ENCODE measurements at regions not wholly inside any gene's neighbourhood (a gene's known extent, or its start where the extent isn't known, plus 50 kb on each side); places are given as distances from the start of the nearest gene placed in this dataset.

DNA sequence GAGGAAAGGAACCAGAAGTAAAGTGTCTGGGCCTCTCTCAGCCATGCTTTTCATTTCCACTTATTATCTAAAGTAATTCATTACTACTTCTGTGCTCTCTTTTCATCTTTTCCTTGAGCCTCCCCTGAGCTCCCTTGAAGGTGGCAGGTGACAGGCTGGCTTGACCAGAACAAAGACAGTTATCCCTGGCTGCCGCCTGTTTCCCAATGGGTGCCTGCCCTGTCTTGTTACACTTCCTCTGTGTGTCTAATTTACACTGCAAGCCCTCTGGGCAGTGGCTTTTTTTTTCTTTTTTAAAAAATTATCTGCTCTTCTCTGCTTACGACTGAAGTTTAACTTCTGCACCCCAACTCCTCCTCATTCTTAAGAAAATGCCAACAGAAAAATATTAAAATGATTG, 113.4 kb downstream of the NGF start:
- no peak for DNase-seq
- Histone ChIP-seq H3K27ac (ENCODE audit: low read length) (no peak overlapping the region), H3K36me3 (ENCODE audit: control insufficient read depth in 2 of 2, extremely low read depth in 1 of 2, insufficient read depth in 1 of 2, low read length in 1 of 2) (no peaks in the 10 kb centered on the region), H3K27me3 (replicated peaks in 1 of 2; ENCODE audit: control insufficient read depth in 2 of 2, extremely low read depth in 1 of 2, insufficient read depth in 2 of 2, low read length in 1 of 2) (peaks cover 0 to 4% of the 10 kb centered on the region in 2 experiments), H3K9me3 (no peaks in the 10 kb centered on the region), H3K4me3 (ENCODE audit: control insufficient read depth in 1 of 2, extremely low read depth in 1 of 2, low read length in 1 of 2) (no peak overlapping the region), H3K4me1 (ENCODE audit: control insufficient read depth in 1 of 2, extremely low read depth in 1 of 2, insufficient read depth in 2 of 2, low read length in 2 of 2) (no peaks in the 10 kb centered on the region)
- Mint-ChIP-seq H3K4me1 (no peaks in the 10 kb centered on the region), H3K36me3 (no peaks in the 10 kb centered on the region), H3K9me3 (no peaks in the 10 kb centered on the region), H3K27ac (no peak overlapping the region), H3K4me3 (no peak overlapping the region), H3K27me3 (peaks cover 2 to 13% of the 10 kb centered on the region in 2 donors)
- ATAC-seq (replicated peaks in 1 of 4), result no peak
- ChIA-PET CTCF (interaction anchor here in 1 of 2 donors (0.5 kb wide), 1 partner anchor 550 kb away, joined by 3 read pairs; no protein-coding TSS in a partner anchor), POLR2A (no interaction called here)
- WGBS (ENCODE audit: insufficient coverage), result 88% methylated on average over 1 of the region's 2 CpGs

DNA sequence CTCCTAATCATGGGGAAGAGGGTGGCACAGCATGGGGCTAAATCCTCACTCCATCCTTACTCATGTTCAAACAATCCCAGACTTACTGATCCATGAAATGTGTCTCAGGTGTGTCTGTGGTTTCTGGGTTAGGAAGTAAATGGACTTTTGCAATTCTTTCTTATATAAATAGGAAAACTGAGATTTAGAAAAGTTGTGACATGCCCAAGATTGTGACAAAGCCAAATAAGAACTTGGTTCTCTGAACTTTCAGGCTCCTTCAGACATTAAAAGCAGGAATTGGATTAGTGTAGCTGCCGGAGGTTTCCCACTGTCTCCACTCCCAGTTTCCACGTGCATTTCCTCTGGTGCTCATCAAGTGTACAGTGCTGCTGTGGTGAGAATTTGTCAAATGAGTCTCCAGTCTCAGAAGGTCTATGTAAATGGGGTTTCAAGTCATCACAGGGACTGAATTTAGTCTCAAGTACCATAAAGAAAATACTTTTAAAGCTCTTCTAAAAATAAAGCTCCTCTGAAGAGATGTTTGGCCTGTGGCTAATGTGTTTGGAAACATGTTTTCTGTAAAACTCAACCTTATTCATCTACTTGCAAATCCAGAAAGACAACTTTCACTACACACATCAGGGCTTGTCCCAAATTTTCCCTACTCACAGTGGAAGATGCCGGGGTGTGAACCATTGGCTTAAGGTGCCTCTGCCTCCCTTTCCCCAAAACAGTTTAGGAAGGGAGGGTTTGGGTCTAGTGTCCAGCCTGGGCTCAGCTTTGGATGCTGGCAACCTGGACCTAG, 115.2 kb downstream of the NGF start:
- WGBS (ENCODE audit: insufficient coverage), result no CpG with 5 or more reads among the region's 3 CpGs

DNA sequence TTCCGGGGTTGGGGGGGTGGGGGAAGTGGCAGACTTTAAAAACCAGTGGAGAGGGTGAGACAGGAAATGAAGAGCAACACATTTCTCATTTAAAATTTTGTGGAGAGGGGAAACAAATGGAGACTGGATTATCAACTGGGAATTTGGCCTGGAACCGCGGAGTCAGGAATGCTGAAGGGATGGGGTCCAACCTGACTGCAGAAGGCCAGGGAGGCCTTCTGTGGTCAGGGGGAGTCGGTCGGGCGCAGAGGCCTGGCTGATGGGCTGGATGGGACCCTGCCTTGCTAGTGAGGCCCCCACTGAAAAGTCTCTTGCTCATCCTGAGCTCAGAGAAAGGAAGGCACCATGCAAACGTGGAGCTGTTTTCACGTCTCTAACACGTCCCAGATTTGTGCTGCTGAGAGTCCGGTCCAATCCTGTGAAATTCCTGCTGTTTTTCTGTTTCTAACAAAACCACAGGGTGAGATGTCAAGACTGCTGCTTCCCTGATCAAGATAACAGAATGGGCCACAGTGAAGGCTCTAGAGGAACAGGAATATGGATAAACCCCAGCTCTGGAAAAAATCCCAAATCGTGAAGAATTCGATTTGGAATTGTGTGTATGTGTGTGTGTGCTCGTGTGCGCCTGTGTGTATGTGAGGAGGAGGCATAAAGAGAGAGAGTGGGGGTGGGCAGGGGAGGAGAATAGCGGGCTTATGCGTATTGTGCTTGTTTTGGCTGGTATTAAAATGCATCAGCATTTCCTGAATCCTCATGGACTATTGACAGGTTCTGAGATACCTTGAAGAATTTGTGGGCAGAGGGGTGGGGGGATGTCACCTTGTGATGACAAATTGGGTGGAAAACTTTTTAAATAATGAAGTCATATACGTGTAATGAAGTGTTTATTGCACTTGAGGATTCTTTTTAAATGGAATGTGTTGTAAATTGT, 117.4 kb downstream of the NGF start:
- Mint-ChIP-seq H3K4me1 (no peaks in the 10 kb centered on the region), H3K4me3 (no peak overlapping the region), H3K9me3 (no peaks in the 10 kb centered on the region), H3K36me3 (no peaks in the 10 kb centered on the region), H3K27ac (no peak overlapping the region), H3K27me3 (peaks cover 10 to 38% of the 10 kb centered on the region in 2 donors)
- Histone ChIP-seq H3K9me3 (no peaks in the 10 kb centered on the region), H3K27me3 (replicated peaks in 1 of 2; ENCODE audit: control insufficient read depth in 2 of 2, extremely low read depth in 1 of 2, insufficient read depth in 2 of 2, low read length in 1 of 2) (peaks cover 0 to 10% of the 10 kb centered on the region in 2 experiments), H3K4me3 (ENCODE audit: control insufficient read depth in 1 of 2, extremely low read depth in 1 of 2, low read length in 1 of 2) (no peak overlapping the region), H3K27ac (ENCODE audit: low read length) (no peak overlapping the region), H3K4me1 (ENCODE audit: control insufficient read depth in 1 of 2, extremely low read depth in 1 of 2, insufficient read depth in 2 of 2, low read length in 2 of 2) (no peaks in the 10 kb centered on the region), H3K36me3 (ENCODE audit: control insufficient read depth in 2 of 2, extremely low read depth in 1 of 2, insufficient read depth in 1 of 2, low read length in 1 of 2) (no peaks in the 10 kb centered on the region)
- WGBS (ENCODE audit: insufficient coverage), result 72% methylated on average over 15 of the region's 17 CpGs
- CTCF ChIA-PET, result no interaction called here
- no peak for ATAC-seq (replicated peaks in 1 of 4)
- DNase-seq, result no peak
- POLR2A ChIA-PET, result no interaction called here

More for the DNA sequence above, 115.2 kb downstream of the NGF start:
- H3K4me1 Mint-ChIP-seq, result no peaks in the 10 kb centered on the region
- Histone ChIP-seq H3K27ac (ENCODE audit: low read length) (no peak overlapping the region), H3K36me3 (ENCODE audit: control insufficient read depth in 2 of 2, extremely low read depth in 1 of 2, insufficient read depth in 1 of 2, low read length in 1 of 2) (no peaks in the 10 kb centered on the region), H3K4me1 (ENCODE audit: control insufficient read depth in 1 of 2, extremely low read depth in 1 of 2, insufficient read depth in 2 of 2, low read length in 2 of 2) (no peaks in the 10 kb centered on the region), H3K4me3 (ENCODE audit: control insufficient read depth in 1 of 2, extremely low read depth in 1 of 2, low read length in 1 of 2) (no peak overlapping the region), H3K27me3 (replicated peaks in 1 of 2; ENCODE audit: control insufficient read depth in 2 of 2, extremely low read depth in 1 of 2, insufficient read depth in 2 of 2, low read length in 1 of 2) (peaks cover 0 to 4% of the 10 kb centered on the region in 2 experiments), H3K9me3 (no peaks in the 10 kb centered on the region)
- no peaks in the 10 kb centered on the region for H3K9me3 Mint-ChIP-seq
- no peaks in the 10 kb centered on the region for H3K36me3 Mint-ChIP-seq
- peaks cover 4 to 24% of the 10 kb centered on the region in 2 donors for H3K27me3 Mint-ChIP-seq
- no peak overlapping the region for H3K4me3 Mint-ChIP-seq
- DNase-seq (no peak), ATAC-seq (replicated peaks in 1 of 4) (no peak)
- ChIA-PET CTCF (no interaction called here), POLR2A (no interaction called here)
- no peak overlapping the region for H3K27ac Mint-ChIP-seq

DNA sequence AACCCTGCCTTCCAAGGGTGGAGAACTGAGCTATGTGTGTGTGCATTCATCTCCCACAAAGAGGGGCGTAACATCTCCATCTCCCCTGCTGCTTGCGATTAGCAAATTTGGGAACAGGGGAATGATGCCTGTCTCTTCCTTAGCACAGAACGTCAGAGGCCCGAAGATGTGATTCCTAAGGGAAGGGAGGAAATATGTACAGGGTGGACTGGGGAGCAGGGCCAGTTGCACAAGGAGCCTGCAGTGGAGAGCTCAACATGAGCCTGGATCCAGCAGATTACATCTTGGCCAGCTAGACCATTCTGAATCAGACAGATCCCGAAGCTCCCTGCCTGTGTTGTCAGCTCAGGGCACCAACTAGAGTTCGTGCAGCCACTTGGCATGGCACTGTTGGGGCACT, 118.1 kb downstream of the NGF start:
- peaks cover 10 to 39% of the 10 kb centered on the region in 2 donors for H3K27me3 Mint-ChIP-seq
- no peaks in the 10 kb centered on the region for H3K9me3 Mint-ChIP-seq
- no peak for DNase-seq
- no peak overlapping the region for H3K4me3 Mint-ChIP-seq
- H3K27me3 ChIP-seq (replicated peaks in 1 of 2; ENCODE audit: control insufficient read depth in 2 of 2, extremely low read depth in 1 of 2, insufficient read depth in 2 of 2, low read length in 1 of 2), result peaks cover 0 to 10% of the 10 kb centered on the region in 2 experiments
- no peak overlapping the region for H3K4me3 ChIP-seq (ENCODE audit: control insufficient read depth in 1 of 2, extremely low read depth in 1 of 2, low read length in 1 of 2)
- no peaks in the 10 kb centered on the region for H3K4me1 ChIP-seq (ENCODE audit: control insufficient read depth in 1 of 2, extremely low read depth in 1 of 2, insufficient read depth in 2 of 2, low read length in 2 of 2)
- no peak for ATAC-seq (replicated peaks in 1 of 4)
- H3K27ac ChIP-seq (ENCODE audit: low read length), result no peak overlapping the region
- H3K36me3 Mint-ChIP-seq, result no peaks in the 10 kb centered on the region
- H3K9me3 ChIP-seq, result no peaks in the 10 kb centered on the region
- WGBS (ENCODE audit: insufficient coverage), result 43% methylated on average over 4 of the region's 6 CpGs
- no peak overlapping the region for H3K27ac Mint-ChIP-seq
- H3K36me3 ChIP-seq (ENCODE audit: control insufficient read depth in 2 of 2, extremely low read depth in 1 of 2, insufficient read depth in 1 of 2, low read length in 1 of 2), result no peaks in the 10 kb centered on the region
- ChIA-PET POLR2A (no interaction called here), CTCF (no interaction called here)
- H3K4me1 Mint-ChIP-seq, result no peaks in the 10 kb centered on the region

DNA sequence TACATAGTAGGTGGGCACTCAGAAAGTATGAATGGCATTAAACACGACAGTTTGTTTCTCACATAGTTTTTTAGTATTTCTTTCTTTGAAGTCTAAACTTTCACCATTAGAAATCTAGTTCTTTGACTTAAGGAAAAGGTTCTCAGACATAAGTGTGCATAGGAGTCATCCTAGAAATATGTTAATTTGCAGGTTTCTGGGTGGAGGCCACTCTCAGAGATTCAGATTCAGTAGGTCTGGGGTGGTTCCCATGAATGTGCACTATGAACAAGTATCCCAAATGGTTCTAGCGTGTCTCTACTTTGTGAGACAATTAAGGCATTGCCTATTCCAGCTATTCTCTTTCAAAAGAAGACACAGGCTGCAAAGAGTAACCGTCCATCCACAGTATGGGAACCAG, 119.3 kb downstream of the NGF start:
- Mint-ChIP-seq H3K36me3 (no peaks in the 10 kb centered on the region), H3K27ac (no peak overlapping the region), H3K4me3 (no peak overlapping the region), H3K9me3 (no peaks in the 10 kb centered on the region), H3K27me3 (peaks cover 10 to 35% of the 10 kb centered on the region in 2 donors), H3K4me1 (no peaks in the 10 kb centered on the region)
- H3K9me3 ChIP-seq, result no peaks in the 10 kb centered on the region
- H3K36me3 ChIP-seq (ENCODE audit: control insufficient read depth in 2 of 2, extremely low read depth in 1 of 2, insufficient read depth in 1 of 2, low read length in 1 of 2), result no peaks in the 10 kb centered on the region
- no peaks in the 10 kb centered on the region for H3K4me1 ChIP-seq (ENCODE audit: control insufficient read depth in 1 of 2, extremely low read depth in 1 of 2, insufficient read depth in 2 of 2, low read length in 2 of 2)
- no peak overlapping the region for H3K4me3 ChIP-seq (ENCODE audit: control insufficient read depth in 1 of 2, extremely low read depth in 1 of 2, low read length in 1 of 2)
- CTCF ChIA-PET, result no interaction called here
- WGBS (ENCODE audit: insufficient coverage), result 100% methylated on average over 1 of the region's 3 CpGs
- ATAC-seq (replicated peaks in 1 of 4) (no peak), DNase-seq (no peak)
- peaks cover 0 to 10% of the 10 kb centered on the region in 2 experiments for H3K27me3 ChIP-seq (replicated peaks in 1 of 2; ENCODE audit: control insufficient read depth in 2 of 2, extremely low read depth in 1 of 2, insufficient read depth in 2 of 2, low read length in 1 of 2)
- POLR2A ChIA-PET, result interaction anchor here in 1 of 2 donors (0.6 kb wide), 1 partner anchor 20 kb away, joined by 3 read pairs; no protein-coding TSS in a partner anchor
- H3K27ac ChIP-seq (ENCODE audit: low read length), result no peak overlapping the region

DNA sequence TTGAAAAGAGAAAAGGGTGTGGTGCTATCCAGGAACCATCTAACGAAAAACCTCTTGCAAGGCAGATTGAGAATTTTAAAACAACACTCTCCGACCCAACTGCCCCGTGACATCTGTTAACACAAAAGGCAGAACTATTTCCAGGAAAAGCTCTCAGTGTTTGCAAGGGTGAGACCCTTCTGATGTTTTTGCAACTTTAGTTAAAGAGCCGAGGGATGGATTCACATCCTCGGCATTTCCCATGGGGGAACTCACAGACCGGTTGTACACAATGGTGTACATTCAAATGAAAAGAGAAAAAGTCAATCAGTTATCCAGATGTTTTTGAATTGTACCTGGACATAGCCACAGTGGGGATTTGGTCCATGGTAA, 120.0 kb downstream of the NGF start:
- Histone ChIP-seq H3K9me3 (no peaks in the 10 kb centered on the region), H3K4me1 (ENCODE audit: control insufficient read depth in 1 of 2, extremely low read depth in 1 of 2, insufficient read depth in 2 of 2, low read length in 2 of 2) (no peaks in the 10 kb centered on the region), H3K27me3 (replicated peaks in 1 of 2; ENCODE audit: control insufficient read depth in 2 of 2, extremely low read depth in 1 of 2, insufficient read depth in 2 of 2, low read length in 1 of 2) (peaks cover 0 to 10% of the 10 kb centered on the region in 2 experiments), H3K4me3 (ENCODE audit: control insufficient read depth in 1 of 2, extremely low read depth in 1 of 2, low read length in 1 of 2) (no peak overlapping the region), H3K36me3 (ENCODE audit: control insufficient read depth in 2 of 2, extremely low read depth in 1 of 2, insufficient read depth in 1 of 2, low read length in 1 of 2) (no peaks in the 10 kb centered on the region), H3K27ac (ENCODE audit: low read length) (no peak overlapping the region)
- Mint-ChIP-seq H3K27ac (no peak overlapping the region), H3K36me3 (no peaks in the 10 kb centered on the region), H3K27me3 (peaks cover 10 to 35% of the 10 kb centered on the region in 2 donors), H3K9me3 (no peaks in the 10 kb centered on the region), H3K4me1 (no peaks in the 10 kb centered on the region), H3K4me3 (no peak overlapping the region)
- ChIA-PET POLR2A (no interaction called here), CTCF (no interaction called here)
- WGBS (ENCODE audit: insufficient coverage), result 80% methylated on average over 1 of the region's 6 CpGs
- DNase-seq (no peak), ATAC-seq (replicated peaks in 1 of 4) (no peak)
